HG03139 (cell line): ENCODE measurements at regions not wholly inside any gene's neighbourhood (a gene's known extent, or its start where the extent isn't known, plus 50 kb on each side); places are given as distances from the start of the nearest gene placed in this dataset.
"Not testable (repeated sequence)": the region's sequence is repeated elsewhere in the genome, so short reads cannot be mapped to it uniquely, and the experiment has no call there.

Experiments
- ATAC-seq: cut with Tn5 transposase; IDR thresholded peaks from one replicate; pipeline ENCODE4 v1.9.1; 2021; ENCODE audit not compliant: unreplicated experiment

GRCh38 chr19:28608292-28608691, 604.7 kb downstream of the UQCRFS1 start:
- ATAC-seq: no peak

- ATAC-seq: no peak
These were observed 605.8 kb downstream of the UQCRFS1 start for GRCh38 chr19:28607066-28607583.

- ATAC-seq: no peak
These were observed 606.5 kb downstream of the UQCRFS1 start for GRCh38 chr19:28606269-28607032.

GRCh38 chr19:28605501-28606268, 607.3 kb downstream of the UQCRFS1 start:
- ATAC-seq: no peak

- no peak for ATAC-seq
These were observed 609.5 kb downstream of the UQCRFS1 start for GRCh38 chr19:28603453-28603852.

GRCh38 chr19:28602675-28603298, 610.2 kb downstream of the UQCRFS1 start:
- no peak for ATAC-seq

- no peak for ATAC-seq
These were observed 611.1 kb downstream of the UQCRFS1 start for GRCh38 chr19:28601723-28602440.

GRCh38 chr19:28598861-28599260, 614.1 kb downstream of the UQCRFS1 start:
- no peak for ATAC-seq

GRCh38 chr19:28596561-28597071, 616.3 kb downstream of the UQCRFS1 start:
- ATAC-seq: no peak

GRCh38 chr19:28595722-28596480, 617.0 kb downstream of the UQCRFS1 start:
- ATAC-seq: no peak

- no peak for ATAC-seq
These were observed 618.2 kb downstream of the UQCRFS1 start for GRCh38 chr19:28594737-28595136.

GRCh38 chr19:28589991-28590411, 623.0 kb downstream of the UQCRFS1 start:
- not testable (repeated sequence) for ATAC-seq

GRCh38 chr19:28586474-28586873, 626.5 kb downstream of the UQCRFS1 start:
- ATAC-seq: no peak

- no peak for ATAC-seq
These were observed 627.2 kb downstream of the UQCRFS1 start for GRCh38 chr19:28585796-28586195.

- ATAC-seq: no peak
These were observed 629.2 kb downstream of the UQCRFS1 start for GRCh38 chr19:28583713-28584112.

- ATAC-seq: no peak
These were observed 629.7 kb downstream of the UQCRFS1 start for GRCh38 chr19:28583242-28583641.

- no peak for ATAC-seq
These were observed 630.2 kb downstream of the UQCRFS1 start for GRCh38 chr19:28582796-28583195.

- no peak for ATAC-seq
These were observed 630.6 kb downstream of the UQCRFS1 start for GRCh38 chr19:28582344-28582743.

GRCh38 chr19:28581468-28581770, 631.5 kb downstream of the UQCRFS1 start:
- no peak for ATAC-seq
